HUES64 (cell line): ENCODE measurements at regions not wholly inside any gene's neighbourhood (a gene's known extent, or its start where the extent isn't known, plus 50 kb on each side); places are given as distances from the start of the nearest gene placed in this dataset.

Source experiments
- H3K27ac ChIP-seq: 2 replicates; pipeline ENCODE4 v1.7.0; 2013; ENCODE audit warnings: low read depth, low read length, inconsistent platforms
- H3K27me3 ChIP-seq: 2 replicates; pipeline ENCODE4 v1.6.1; 2013; ENCODE audit warnings: mild to moderate bottlenecking, low read length; ENCODE audit not compliant: insufficient read depth
- H3K36me3 ChIP-seq: 2 replicates; pipeline ENCODE4 v1.6.1; 2013; ENCODE audit warnings: mild to moderate bottlenecking, low read length; ENCODE audit not compliant: insufficient read depth
- H3K4me1 ChIP-seq: 2 replicates; pipeline ENCODE4 v1.6.1; 2013; ENCODE audit warnings: mild to moderate bottlenecking, low read length, moderate library complexity; ENCODE audit not compliant: insufficient read depth
- H3K4me3 ChIP-seq: 2 replicates; pipeline ENCODE4 v1.5.1; 2013; ENCODE audit warnings: mild to moderate bottlenecking, low read length, moderate library complexity
- H3K9ac ChIP-seq: 2 replicates; pipeline ENCODE4 v1.6.1; 2013; ENCODE audit warnings: mild to moderate bottlenecking, low read depth, low read length
- H3K9me3 ChIP-seq: 2 replicates; pipeline ENCODE4 v1.6.1; 2013; ENCODE audit warnings: low read depth, low read length; ENCODE audit not compliant: insufficient read depth
- WGBS: fragments of 150-250, 120-280 bp; methylation state at CpG from one replicate; pipeline ENCODE4 v1.1.7; 2013; ENCODE audit warnings: missing lambda C conversion rate; 5-methylcytosine and 5-hydroxymethylcytosine counted together

DNA sequence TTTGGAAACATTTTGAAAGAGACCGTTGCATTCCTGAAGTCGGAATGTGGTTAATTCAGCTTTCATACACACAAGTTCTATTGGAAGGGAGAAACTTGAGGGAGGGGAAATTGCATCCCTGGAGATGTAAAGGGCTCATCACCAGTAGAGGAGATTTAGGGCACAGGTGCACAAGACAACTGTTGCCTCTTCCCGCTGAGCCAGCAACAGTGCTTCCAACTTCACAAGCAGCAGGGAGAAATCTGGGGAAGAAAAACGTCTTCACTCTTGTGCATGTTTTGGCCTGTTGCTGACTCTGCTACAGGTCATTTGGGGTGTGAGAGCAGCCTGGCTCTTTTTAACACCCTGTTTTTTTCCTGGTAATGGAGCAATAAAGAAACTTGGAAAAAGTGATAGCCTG, 277.9 kb downstream of the GAS1 start:
- no peak overlapping the region for H3K9ac ChIP-seq
- WGBS: 86% methylated on average over 4 of the region's 4 CpGs
- no peaks in the 10 kb centered on the region for H3K27me3 ChIP-seq

GRCh38 chr9:86668488-86668887, 278.8 kb downstream of the GAS1 start:
- Histone ChIP-seq H3K9me3 (peaks cover 12% of the 10 kb centered on the region), H3K36me3 (no peaks in the 10 kb centered on the region), H3K27ac (no peak overlapping the region), H3K27me3 (no peaks in the 10 kb centered on the region), H3K9ac (no peak overlapping the region), H3K4me1 (no peaks in the 10 kb centered on the region), H3K4me3 (no peak overlapping the region)

More for the DNA sequence above, 277.9 kb downstream of the GAS1 start:
- H3K9me3 ChIP-seq: peaks cover 12% of the 10 kb centered on the region
- no peaks in the 10 kb centered on the region for H3K36me3 ChIP-seq
- H3K27ac ChIP-seq: no peak overlapping the region
- H3K4me1 ChIP-seq: no peaks in the 10 kb centered on the region
- H3K4me3 ChIP-seq: no peak overlapping the region

- no peaks in the 10 kb centered on the region for H3K36me3 ChIP-seq
- no peak overlapping the region for H3K9ac ChIP-seq
- H3K9me3 ChIP-seq: peaks cover 12% of the 10 kb centered on the region
- no peak overlapping the region for H3K4me3 ChIP-seq
- WGBS: 95% methylated on average over 4 of the region's 4 CpGs
- no peak overlapping the region for H3K27ac ChIP-seq
- no peaks in the 10 kb centered on the region for H3K4me1 ChIP-seq
- no peaks in the 10 kb centered on the region for H3K27me3 ChIP-seq
Measured at GRCh38 chr9:86667307-86667706, 280.0 kb downstream of the GAS1 start.

GRCh38 chr9:86665416-86665815, 281.9 kb downstream of the GAS1 start:
- Histone ChIP-seq H3K4me3 (no peak overlapping the region), H3K9me3 (peaks cover under 1% of the 10 kb centered on the region; the same call in 1 of the 2 replicates), H3K4me1 (no peaks in the 10 kb centered on the region), H3K9ac (no peak overlapping the region), H3K36me3 (no peaks in the 10 kb centered on the region), H3K27ac (no peak overlapping the region), H3K27me3 (no peaks in the 10 kb centered on the region)
- WGBS: 93% methylated on average over 1 of the region's 1 CpG

DNA sequence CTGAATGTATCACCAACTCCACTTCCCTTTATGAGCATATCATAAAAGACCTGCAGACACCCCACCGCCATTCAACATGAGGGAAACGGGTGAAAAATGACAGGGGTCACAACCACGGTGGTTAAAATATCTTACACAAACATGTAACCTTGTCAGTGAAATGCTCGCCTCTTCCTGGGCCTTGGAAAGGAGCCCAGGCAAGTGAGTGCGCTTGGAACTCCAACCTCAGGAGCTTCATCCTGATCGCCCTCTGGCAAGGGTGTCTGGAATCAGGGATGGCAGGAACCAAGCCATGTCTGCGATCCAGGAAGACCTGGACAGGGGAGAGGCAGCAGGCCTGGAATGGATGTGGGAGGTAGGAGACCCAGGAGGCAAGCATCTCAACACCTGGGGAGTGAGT, 282.7 kb downstream of the GAS1 start:
- Histone ChIP-seq H3K4me1 (no peaks in the 10 kb centered on the region), H3K4me3 (no peak overlapping the region), H3K27ac (no peak overlapping the region), H3K27me3 (no peaks in the 10 kb centered on the region), H3K9me3 (no peaks in the 10 kb centered on the region), H3K9ac (no peak overlapping the region), H3K36me3 (no peaks in the 10 kb centered on the region)
- 96% methylated on average over 7 of the region's 7 CpGs for whole genome bisulfite sequencing

- H3K27me3 ChIP-seq: no peaks in the 10 kb centered on the region
- H3K27ac ChIP-seq: no peak overlapping the region
- H3K4me1 ChIP-seq: no peaks in the 10 kb centered on the region
- H3K4me3 ChIP-seq: no peak overlapping the region
- H3K9ac ChIP-seq: no peak overlapping the region
- WGBS: 100% methylated on average over 1 of the region's 2 CpGs
- H3K36me3 ChIP-seq: no peaks in the 10 kb centered on the region
- H3K9me3 ChIP-seq: no peaks in the 10 kb centered on the region
Measured at GRCh38 chr9:86663905-86664304, 283.4 kb downstream of the GAS1 start.

- Histone ChIP-seq H3K4me3 (no peak overlapping the region), H3K9ac (no peak overlapping the region), H3K27ac (no peak overlapping the region), H3K27me3 (no peaks in the 10 kb centered on the region), H3K4me1 (no peaks in the 10 kb centered on the region), H3K36me3 (no peaks in the 10 kb centered on the region), H3K9me3 (no peaks in the 10 kb centered on the region)
- 94% methylated on average over 2 of the region's 2 CpGs for WGBS
Measured at GRCh38 chr9:86662890-86663468, 284.3 kb downstream of the GAS1 start.

GRCh38 chr9:86660146-86660943, 287.0 kb downstream of the GAS1 start:
- no peaks in the 10 kb centered on the region for H3K9me3 ChIP-seq
- 92% methylated on average over 5 of the region's 7 CpGs for WGBS
- H3K36me3 ChIP-seq: no peaks in the 10 kb centered on the region
- no peak overlapping the region for H3K4me3 ChIP-seq
- H3K27ac ChIP-seq: no peak overlapping the region
- H3K9ac ChIP-seq: no peak overlapping the region
- no peaks in the 10 kb centered on the region for H3K4me1 ChIP-seq
- no peaks in the 10 kb centered on the region for H3K27me3 ChIP-seq

- no peaks in the 10 kb centered on the region for H3K27me3 ChIP-seq
- H3K4me1 ChIP-seq: no peaks in the 10 kb centered on the region
- no peaks in the 10 kb centered on the region for H3K9me3 ChIP-seq
- H3K4me3 ChIP-seq: no peak overlapping the region
- H3K9ac ChIP-seq: no peak overlapping the region
- H3K36me3 ChIP-seq: no peaks in the 10 kb centered on the region
- no peak overlapping the region for H3K27ac ChIP-seq
- WGBS: 83% methylated on average over 3 of the region's 3 CpGs
Measured at GRCh38 chr9:86659413-86660046, 287.8 kb downstream of the GAS1 start.

GRCh38 chr9:86655147-86655546, 292.2 kb downstream of the GAS1 start:
- Histone ChIP-seq H3K27ac (no peak overlapping the region), H3K27me3 (no peaks in the 10 kb centered on the region), H3K9me3 (no peaks in the 10 kb centered on the region), H3K4me3 (no peak overlapping the region), H3K36me3 (no peaks in the 10 kb centered on the region), H3K4me1 (no peaks in the 10 kb centered on the region), H3K9ac (no peak overlapping the region)

GRCh38 chr9:86653466-86653865, 293.8 kb downstream of the GAS1 start:
- H3K27me3 ChIP-seq: no peaks in the 10 kb centered on the region
- H3K4me3 ChIP-seq: no peak overlapping the region
- no peaks in the 10 kb centered on the region for H3K9me3 ChIP-seq
- no peak overlapping the region for H3K9ac ChIP-seq
- no peak overlapping the region for H3K27ac ChIP-seq
- no peaks in the 10 kb centered on the region for H3K4me1 ChIP-seq
- no peaks in the 10 kb centered on the region for H3K36me3 ChIP-seq
- WGBS: 93% methylated on average over 1 of the region's 3 CpGs
